ENCODE measurements at regions not wholly inside any gene's neighbourhood (a gene's known extent, or its start where the extent isn't known, plus 50 kb on each side); places are given as distances from the start of the nearest gene placed in this dataset.

DNA sequence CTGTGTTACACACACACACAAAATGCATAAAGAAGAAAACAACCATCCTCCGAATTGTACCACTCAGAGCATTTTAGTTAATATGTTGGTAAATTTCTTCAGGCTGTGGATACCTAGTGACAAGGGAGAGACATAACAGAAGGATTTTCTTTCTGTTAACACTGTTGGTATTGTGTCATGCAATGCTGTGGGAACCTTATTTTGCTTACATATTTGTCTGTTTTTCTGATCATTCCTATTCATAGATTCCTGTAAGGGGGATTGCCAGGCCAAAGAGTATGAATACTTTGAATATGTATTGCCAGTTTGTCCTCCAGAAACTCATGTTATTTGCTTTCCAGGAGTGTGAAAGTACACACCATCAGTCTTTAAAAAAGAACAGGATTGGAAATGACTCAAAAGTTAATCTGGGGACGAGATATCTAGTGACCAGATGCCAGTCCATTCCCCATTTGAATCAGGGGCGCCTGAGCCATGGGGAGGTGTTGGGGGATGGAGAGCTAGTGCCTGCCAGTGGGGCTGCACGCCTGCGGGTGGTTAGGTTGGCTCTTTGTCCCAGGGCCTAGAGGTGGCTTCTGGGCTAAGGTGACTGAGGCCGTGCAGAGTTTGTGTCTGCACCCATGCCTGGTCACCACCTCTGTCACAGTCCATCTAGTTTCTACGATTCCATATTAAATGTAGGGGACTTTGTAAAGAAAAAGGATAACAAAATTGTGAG, 142.0 kb downstream of the PTPN20 start:
- no peak for DNase-seq

DNA sequence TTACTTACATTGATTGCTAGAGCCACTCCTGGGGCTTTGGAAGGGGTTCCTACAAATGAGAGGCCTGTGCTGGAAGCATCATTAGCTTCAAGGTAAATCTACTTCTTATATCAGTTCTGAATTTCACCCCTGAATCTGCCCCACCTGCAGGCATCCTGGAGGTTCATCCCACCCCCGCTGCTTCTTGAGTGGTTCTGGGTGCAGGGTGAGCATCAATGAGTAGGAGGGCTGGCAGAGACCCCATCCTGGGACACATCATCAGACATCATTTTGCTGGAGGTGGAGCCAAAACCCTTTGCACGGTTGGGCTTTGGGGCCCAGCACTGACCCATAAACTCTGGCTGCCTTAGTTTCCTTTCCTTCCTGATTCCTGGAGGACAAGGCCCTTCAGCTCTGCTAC, 143.7 kb downstream of the PTPN20 start:
- no peak for DNase-seq

DNA sequence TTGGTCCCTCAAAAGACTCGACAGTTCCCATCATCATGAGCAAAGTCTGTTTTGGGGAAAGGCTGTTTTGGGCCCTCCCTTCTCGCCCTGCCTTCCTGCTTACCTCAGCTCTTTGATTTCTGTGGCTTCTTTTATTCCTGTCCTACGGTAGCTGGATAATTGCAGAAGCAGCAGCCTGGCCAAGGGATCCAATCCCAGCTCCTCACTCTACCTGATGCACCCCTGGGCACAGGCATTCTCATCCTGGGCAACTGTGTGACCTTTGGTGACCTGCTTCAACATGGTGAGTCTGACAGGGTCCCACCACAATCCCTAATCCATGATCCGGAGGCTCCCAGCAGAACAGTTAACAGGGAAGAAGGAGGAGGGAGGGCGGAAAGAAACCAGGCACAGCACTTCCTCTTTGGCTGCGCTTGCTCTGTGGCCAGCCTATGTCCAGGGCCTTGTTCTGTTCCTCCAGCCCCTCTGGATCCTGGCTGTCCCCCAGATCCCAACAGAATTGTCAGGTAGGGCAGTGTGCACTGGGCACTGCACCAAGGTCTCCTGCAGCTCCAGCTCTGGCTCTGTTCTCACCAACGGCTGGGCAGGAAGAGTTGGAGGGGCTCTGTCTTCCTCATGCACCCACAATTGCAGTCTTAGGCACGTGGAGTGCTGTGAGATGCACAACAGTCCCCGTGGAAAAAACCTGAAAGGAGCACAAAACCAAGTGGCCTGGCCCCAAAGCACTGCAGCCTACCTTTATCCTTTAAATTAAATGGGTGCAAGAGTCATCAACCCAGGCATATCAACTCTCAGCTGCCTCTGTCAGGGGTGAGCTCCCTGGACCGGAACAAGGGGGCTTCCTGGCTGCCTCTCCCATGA, 144.4 kb downstream of the PTPN20 start:
- no peak for DNase-seq

GRCh38 chr10:47056247-47056510, 145.0 kb downstream of the PTPN20 start:
- no peak for DNase-seq

DNA sequence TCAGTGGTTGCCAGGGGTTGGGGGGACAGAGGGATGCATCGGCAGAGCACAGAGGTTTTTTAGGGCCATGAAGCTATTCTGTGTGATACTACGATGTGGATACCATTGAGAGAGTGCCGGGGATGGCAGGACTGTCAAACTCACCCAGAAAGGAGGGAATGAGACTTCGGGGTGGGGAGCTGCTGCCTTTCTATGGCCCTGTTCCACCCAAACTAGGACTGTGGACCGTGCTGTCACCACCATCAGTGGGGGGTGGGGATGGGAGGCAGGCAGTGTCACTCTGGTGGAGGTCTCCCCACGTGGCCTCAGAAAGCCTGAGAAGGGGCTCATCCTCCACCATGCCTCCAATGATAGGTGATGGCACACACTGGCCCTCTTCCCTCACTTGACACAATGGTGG, 146.2 kb downstream of the PTPN20 start:
- DNase-seq, result no peak

DNA sequence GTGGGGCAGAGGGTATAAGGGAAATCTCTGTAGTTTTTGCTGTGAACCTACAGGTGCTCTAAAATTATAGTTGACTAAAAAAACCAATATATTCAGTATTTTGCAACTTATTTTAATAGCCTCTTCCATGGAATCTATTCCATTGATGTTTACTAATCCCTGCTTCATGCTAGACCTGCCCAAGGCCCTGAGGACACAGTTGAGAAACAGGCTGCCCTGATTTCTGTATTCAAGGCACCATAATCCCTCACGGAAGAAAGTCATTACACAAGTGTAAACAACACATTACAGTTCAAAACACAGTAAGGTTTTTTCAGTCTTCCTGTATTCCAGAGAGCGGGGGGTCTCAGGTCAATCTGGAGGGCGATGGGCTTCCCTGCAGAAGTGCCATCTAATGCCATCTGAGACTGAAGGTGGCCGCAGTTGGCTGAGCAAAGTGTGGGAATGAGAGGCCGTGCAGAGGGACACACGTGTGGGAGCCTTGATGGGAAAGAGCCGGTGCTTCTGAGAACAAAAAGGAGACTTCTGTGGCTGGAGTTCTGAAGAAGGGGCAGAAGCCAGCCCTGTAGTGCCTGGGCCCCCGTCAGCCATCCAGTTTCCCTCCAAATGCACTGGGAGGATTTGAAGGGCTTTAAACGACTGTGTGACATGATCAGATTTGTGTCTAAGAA, 146.9 kb downstream of the PTPN20 start:
- DNase-seq, result no peak

DNA sequence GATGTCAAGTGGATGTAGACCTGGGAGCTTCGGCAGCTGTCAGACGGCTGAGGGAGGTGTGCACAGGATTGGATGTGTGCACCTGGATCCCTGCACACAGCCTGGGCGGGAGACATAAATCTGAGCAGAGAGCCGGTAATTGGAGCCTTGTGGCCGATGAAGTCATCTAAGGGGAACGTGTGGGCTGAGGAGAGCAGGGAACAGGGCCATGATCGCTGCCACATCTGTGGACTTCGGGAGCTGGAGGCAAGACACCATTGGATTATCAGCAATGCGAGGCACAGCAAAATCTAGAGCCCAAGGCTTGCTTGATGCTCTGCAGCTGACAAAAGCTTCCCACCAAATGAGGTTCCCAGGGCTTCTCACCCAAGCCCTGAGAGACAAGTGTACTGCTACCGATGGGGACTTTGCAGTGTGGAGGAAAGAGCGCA, 147.7 kb downstream of the PTPN20 start:
- DNase-seq, result no peak

- no peak for DNase-seq
Observed at GRCh38 chr10:47059606-47060311, 148.5 kb downstream of the PTPN20 start.

- DNase-seq, result no peak
Observed at GRCh38 chr10:47060356-47060755, 149.1 kb downstream of the PTPN20 start.

DNA sequence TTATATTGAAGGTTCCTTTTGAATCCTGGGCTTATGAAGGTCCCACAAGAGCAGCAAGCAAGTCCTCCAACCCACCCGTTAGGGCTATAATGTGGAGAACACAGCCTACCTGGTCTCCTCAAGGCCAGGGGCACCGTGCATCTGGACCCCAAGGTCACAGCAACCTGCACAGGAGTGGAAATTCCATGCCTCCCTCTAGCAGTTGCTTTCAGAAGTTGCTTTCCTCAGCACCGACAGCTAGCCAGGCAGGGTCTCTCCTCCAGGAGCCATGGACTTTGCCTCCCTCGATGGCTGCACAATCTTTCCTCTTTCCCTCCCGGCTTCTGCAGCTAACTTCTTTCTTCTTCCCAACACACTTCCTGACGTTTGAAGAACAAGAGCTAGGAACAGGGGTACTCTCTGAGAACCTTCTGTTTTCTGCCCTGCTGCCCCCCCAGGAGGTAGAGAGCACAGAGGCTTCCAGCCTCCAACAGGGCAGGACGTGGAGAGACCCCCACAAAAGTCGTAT, 149.8 kb downstream of the PTPN20 start:
- no peak for DNase-seq

DNA sequence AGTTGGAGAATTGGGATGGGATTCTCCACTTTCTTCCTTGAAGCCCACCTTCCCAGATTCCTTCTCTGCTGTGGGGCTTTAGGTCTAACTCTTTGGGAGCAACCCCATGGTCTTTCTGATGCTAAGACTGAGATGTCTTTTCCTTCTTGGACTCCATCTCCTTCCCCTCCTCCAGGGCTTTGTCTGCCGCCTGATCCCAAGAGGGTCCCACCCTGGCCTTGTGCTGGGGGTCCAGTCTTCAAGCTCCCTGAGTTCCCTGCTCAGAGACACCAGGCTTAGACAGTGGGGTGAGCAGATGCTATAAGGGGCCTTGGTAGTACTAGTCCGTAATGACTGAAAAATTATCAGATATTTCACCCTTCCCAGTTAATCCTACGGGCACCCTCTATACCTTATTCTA, 150.5 kb downstream of the PTPN20 start:
- DNase-seq, result no peak

DNA sequence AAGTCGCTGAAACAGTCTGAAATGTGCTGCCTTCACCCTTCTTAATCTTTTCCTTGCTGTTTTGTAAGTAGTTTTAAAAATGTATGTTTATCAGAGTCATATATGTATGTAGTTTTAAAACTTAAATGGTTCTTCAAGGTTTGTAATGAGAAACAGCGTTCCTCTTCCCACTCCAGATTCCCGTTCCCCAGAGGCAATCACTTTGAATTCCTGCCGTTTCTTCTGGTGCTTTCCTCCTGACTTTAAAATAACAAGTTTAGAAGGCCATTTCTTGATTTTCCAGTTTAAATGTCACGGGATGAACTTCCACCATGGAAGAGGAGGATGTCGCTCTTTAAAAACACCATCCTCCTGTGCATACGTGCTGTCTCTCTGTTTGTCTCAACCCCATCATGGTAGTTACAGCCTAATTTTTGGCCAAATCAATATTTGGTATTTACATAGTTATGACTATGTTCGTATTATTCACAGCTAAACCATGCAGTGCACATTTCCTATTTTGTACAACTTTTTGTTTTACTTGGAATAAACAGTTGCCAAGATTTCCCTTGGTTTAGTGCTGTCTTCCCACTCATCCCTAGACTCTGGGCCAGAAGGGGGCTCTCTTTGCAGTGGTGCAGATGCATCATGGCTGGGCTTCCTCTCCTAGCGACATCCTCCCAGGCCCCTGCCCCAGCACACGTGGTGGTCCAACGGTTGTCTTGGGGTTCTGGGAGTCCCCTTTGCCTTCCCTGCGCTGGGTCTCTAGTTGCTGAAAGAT, 151.4 kb downstream of the PTPN20 start:
- DNase-seq, result no peak

DNA sequence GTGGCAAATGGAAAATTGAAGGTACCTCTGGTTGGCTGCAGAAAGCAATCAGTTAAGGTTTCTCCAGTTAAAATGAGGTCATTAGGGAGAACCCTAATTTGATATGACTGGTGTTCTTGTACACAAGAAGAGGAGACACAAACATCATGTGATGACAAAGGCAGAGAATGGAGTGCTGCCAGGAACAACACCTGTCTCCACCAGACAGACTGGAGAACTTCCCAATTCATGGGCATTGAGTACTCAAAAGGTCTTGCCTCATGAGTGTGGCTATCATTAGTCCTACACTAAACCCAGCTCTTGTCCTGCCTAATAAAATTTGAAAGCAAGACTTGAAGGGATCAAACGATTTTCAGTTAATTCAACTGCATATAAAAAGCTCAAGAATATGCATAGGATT, 152.6 kb downstream of the PTPN20 start:
- no peak for DNase-seq

DNA sequence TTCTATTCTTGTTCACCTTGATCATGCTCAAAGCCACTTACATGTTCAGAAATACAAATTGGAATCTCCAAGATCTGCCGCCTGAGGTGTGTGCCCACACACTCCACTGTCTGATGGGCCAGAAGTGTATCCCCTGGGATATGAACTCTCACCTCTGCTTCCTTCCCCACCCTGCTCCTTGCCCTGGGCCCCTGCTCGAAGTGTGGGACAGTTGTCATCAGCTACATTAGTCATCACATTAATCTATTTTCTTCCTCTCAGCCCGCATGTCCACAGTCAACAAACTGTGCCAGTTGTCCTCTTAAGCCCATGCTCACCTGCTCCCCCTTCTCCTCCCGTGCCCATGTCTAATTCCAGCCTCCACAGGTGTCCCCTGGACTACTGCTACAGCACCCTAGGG, 154.7 kb downstream of the PTPN20 start:
- DNase-seq, result no peak

GRCh38 chr10:47067949-47068940, 157.0 kb downstream of the PTPN20 start:
- DNase-seq, result no peak

DNA sequence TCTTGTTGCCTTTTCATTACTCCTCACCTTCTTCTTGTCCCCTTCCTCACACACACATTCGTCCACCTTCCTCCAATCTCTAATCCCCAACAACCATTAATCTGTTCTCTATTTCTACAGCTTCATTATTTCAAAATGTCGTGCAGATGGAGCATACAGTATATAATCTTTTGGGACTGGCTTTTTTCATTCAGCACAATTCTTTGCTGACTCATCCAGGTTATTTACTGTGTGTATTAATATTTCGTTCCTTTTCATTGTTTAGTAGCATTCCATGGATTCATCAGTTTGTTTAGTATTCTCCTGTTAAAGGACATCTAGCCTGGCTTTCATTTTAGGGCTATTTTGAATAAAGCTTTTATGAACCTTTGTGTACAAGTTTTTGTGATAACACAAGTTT, 159.3 kb downstream of the PTPN20 start:
- no peak for DNase-seq

DNA sequence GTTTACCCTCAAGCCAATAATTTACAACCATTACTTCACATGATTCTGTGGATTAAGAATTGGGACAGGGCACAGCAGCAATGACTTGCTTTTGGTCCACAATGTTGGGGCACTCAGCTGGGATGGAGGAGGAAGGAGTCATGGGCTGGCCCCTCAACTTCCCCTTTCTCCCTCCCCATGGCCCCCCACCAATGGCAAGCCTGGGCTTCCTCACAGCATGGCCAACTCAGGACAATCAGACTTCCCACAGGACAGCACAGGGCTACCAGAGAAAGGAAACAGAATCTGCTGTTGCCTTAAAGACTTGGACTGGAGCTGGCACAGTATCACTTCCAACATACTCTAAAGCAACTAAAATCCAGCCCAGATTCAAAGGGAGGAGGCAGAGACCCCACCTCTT, 160.7 kb downstream of the PTPN20 start:
- DNase-seq, result no peak

- no peak for DNase-seq
Observed at GRCh38 chr10:47073967-47074366, 162.7 kb downstream of the PTPN20 start.

DNA sequence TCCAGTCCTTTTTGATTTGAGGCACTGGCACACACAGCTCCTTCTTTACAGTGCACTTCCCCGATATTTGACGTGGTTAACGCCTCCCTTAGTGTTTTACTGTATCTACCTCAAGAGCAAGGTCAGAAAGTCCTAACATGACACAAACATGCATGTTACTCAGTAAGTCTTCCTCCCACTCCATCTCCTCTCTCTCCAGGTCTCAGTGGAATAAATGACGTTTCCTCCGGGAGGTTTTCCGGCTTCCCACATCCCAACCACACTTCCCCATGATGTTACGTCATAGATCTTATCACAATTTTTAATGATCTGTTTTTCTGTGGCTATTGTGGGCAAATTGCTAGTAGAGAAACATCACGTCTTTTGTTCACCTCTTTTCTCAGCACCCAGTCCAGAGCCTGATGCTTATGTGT, 165.7 kb downstream of the PTPN20 start:
- no peak for DNase-seq

DNA sequence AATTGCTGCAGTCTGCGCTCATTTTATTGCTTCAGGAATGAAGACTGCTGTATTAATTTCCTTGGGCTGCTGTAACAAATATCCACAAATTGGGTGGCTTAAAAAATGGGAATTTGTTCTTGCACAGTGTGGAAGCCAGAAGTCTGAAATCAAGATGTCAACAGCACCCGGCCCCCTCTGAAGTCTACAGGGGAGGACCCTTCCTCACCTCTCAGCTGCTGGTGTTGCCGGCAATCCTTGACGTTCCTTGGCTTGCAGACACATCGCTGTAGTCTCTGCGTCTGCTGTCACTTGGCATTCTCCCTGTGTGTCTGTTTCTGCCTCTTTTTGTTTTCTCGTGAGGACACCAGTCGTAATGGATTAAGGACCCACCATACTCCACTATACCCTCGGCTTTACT, 166.2 kb downstream of the PTPN20 start:
- no peak for DNase-seq

- no peak for DNase-seq
Observed at GRCh38 chr10:47077941-47078340, 166.7 kb downstream of the PTPN20 start.
